Urinary bladder (tissue), 3 donors: ENCODE measurements at regions not wholly inside any gene's neighbourhood (a gene's known extent, or its start where the extent isn't known, plus 50 kb on each side); places are given as distances from the start of the nearest gene placed in this dataset.

ENCODE experiments used
- DNase-seq: peaks from one replicate; pipeline ENCODE4 v3.0.0-alpha.2; 2015; ENCODE audit errors: extremely low spot score
- H3K27ac ChIP-seq: one replicate; pipeline ENCODE4 v1.5.1; 2013; ENCODE audit warnings: low read depth, mild to moderate bottlenecking, moderate library complexity
- H3K36me3 ChIP-seq: one replicate; pipeline ENCODE4 v1.6.1; 2013; ENCODE audit warnings: mild to moderate bottlenecking, moderate library complexity; ENCODE audit not compliant: insufficient read depth
- H3K4me1 ChIP-seq: one replicate; pipeline ENCODE4 v1.6.1; 2013; ENCODE audit warnings: mild to moderate bottlenecking, moderate library complexity; ENCODE audit not compliant: insufficient read depth
- H3K4me3 ChIP-seq: one replicate; pipeline ENCODE4 v1.5.1; 2013; ENCODE audit warnings: low read depth, low read length
- WGBS: extraction: QIAGEN DNeasy Blood & Tissue Kit; methylation state at CpG from one replicate; pipeline ENCODE4 v1.1.7; 2013; 5-methylcytosine and 5-hydroxymethylcytosine counted together
- donor health status: healthy with polysubstance abuse.
- donor health status: healthy.

- Histone ChIP-seq H3K27ac (no peak overlapping the region), H3K4me1 (no peaks in the 10 kb centered on the region), H3K4me3 (no peak overlapping the region), H3K36me3 (no peaks in the 10 kb centered on the region)
- no peak for DNase-seq
- WGBS = 88% methylated on average over 6 of the region's 6 CpGs
Observed at GRCh38 chr2:235305678-235306077, 188.2 kb upstream of the AGAP1 start.

- no peaks in the 10 kb centered on the region for H3K4me1 ChIP-seq
- no peak for DNase-seq
- 96% methylated on average over 4 of the region's 4 CpGs for WGBS
- H3K4me3 ChIP-seq = no peak overlapping the region
- no peak overlapping the region for H3K27ac ChIP-seq
- H3K36me3 ChIP-seq = no peaks in the 10 kb centered on the region
Observed at GRCh38 chr2:235311044-235311443, 182.8 kb upstream of the AGAP1 start.

GRCh38 chr2:235312571-235312970, 181.3 kb upstream of the AGAP1 start:
- Histone ChIP-seq H3K36me3 (no peaks in the 10 kb centered on the region), H3K4me3 (no peak overlapping the region), H3K4me1 (no peaks in the 10 kb centered on the region), H3K27ac (no peak overlapping the region)
- whole genome bisulfite sequencing = 55% methylated on average over 2 of the region's 2 CpGs
- DNase-seq = no peak

GRCh38 chr2:235314371-235314930, 179.4 kb upstream of the AGAP1 start:
- no peak for DNase-seq

GRCh38 chr2:235319095-235319494, 174.7 kb upstream of the AGAP1 start:
- Histone ChIP-seq H3K4me3 (no peak overlapping the region), H3K36me3 (no peaks in the 10 kb centered on the region), H3K4me1 (no peaks in the 10 kb centered on the region), H3K27ac (no peak overlapping the region)
- DNase-seq = no peak
- WGBS = 81% methylated on average over 4 of the region's 4 CpGs

More at GRCh38 chr2:235314371-235314930, 179.4 kb upstream of the AGAP1 start:
- WGBS = 73% methylated on average over 11 of the region's 11 CpGs
- H3K27ac ChIP-seq = no peak overlapping the region
- no peaks in the 10 kb centered on the region for H3K4me1 ChIP-seq
- no peak overlapping the region for H3K4me3 ChIP-seq
- H3K36me3 ChIP-seq = no peaks in the 10 kb centered on the region

GRCh38 chr2:235320326-235320725, 173.5 kb upstream of the AGAP1 start:
- 93% methylated on average over 9 of the region's 9 CpGs for WGBS
- Histone ChIP-seq H3K27ac (no peak overlapping the region), H3K4me1 (no peaks in the 10 kb centered on the region), H3K36me3 (no peaks in the 10 kb centered on the region), H3K4me3 (no peak overlapping the region)
- no peak for DNase-seq

- no peaks in the 10 kb centered on the region for H3K36me3 ChIP-seq
- DNase-seq = no peak
- no peak overlapping the region for H3K27ac ChIP-seq
- WGBS = 31% methylated on average over 9 of the region's 9 CpGs
- H3K4me3 ChIP-seq = no peak overlapping the region
- no peaks in the 10 kb centered on the region for H3K4me1 ChIP-seq
Observed at GRCh38 chr2:235324324-235324723, 169.5 kb upstream of the AGAP1 start.

GRCh38 chr2:235325151-235325550, 168.7 kb upstream of the AGAP1 start:
- no peaks in the 10 kb centered on the region for H3K4me1 ChIP-seq
- H3K4me3 ChIP-seq = no peak overlapping the region
- no peak for DNase-seq
- WGBS = 76% methylated on average over 6 of the region's 6 CpGs
- H3K27ac ChIP-seq = no peak overlapping the region
- no peaks in the 10 kb centered on the region for H3K36me3 ChIP-seq

- no peak overlapping the region for H3K4me3 ChIP-seq
- no peak for DNase-seq
- WGBS = 93% methylated on average over 1 of the region's 1 CpG
- no peak overlapping the region for H3K27ac ChIP-seq
- H3K4me1 ChIP-seq = no peaks in the 10 kb centered on the region
- H3K36me3 ChIP-seq = no peaks in the 10 kb centered on the region
Observed at GRCh38 chr2:235328991-235329390, 164.9 kb upstream of the AGAP1 start.

GRCh38 chr2:235330775-235331451, 162.9 kb upstream of the AGAP1 start:
- no peak for DNase-seq
- Histone ChIP-seq H3K27ac (no peak overlapping the region), H3K36me3 (no peaks in the 10 kb centered on the region), H3K4me1 (no peaks in the 10 kb centered on the region), H3K4me3 (no peak overlapping the region)
- 68% methylated on average over 11 of the region's 11 CpGs for WGBS

GRCh38 chr2:235332240-235332890, 161.5 kb upstream of the AGAP1 start:
- Histone ChIP-seq H3K36me3 (no peaks in the 10 kb centered on the region), H3K4me1 (no peaks in the 10 kb centered on the region), H3K4me3 (no peak overlapping the region), H3K27ac (no peak overlapping the region)
- WGBS = 94% methylated on average over 5 of the region's 5 CpGs
- no peak for DNase-seq

GRCh38 chr2:235333076-235333475, 160.8 kb upstream of the AGAP1 start:
- WGBS = 31% methylated on average over 5 of the region's 5 CpGs
- Histone ChIP-seq H3K4me3 (no peak overlapping the region), H3K27ac (no peak overlapping the region), H3K4me1 (no peaks in the 10 kb centered on the region), H3K36me3 (no peaks in the 10 kb centered on the region)
- no peak for DNase-seq

GRCh38 chr2:235334179-235334578, 159.7 kb upstream of the AGAP1 start:
- Histone ChIP-seq H3K36me3 (no peaks in the 10 kb centered on the region), H3K27ac (no peak overlapping the region), H3K4me3 (no peak overlapping the region), H3K4me1 (no peaks in the 10 kb centered on the region)
- WGBS = 73% methylated on average over 4 of the region's 4 CpGs
- no peak for DNase-seq

GRCh38 chr2:235343156-235343774, 150.6 kb upstream of the AGAP1 start:
- Histone ChIP-seq H3K36me3 (no peaks in the 10 kb centered on the region), H3K4me3 (no peak overlapping the region), H3K27ac (no peak overlapping the region), H3K4me1 (no peaks in the 10 kb centered on the region)
- WGBS = 81% methylated on average over 9 of the region's 9 CpGs
- no peak for DNase-seq
